ENCODE measurements at regions not wholly inside any gene's neighbourhood (a gene's known extent, or its start where the extent isn't known, plus 50 kb on each side); places are given as distances from the start of the nearest gene placed in this dataset.
"Not testable (repeated sequence)": the region's sequence is repeated elsewhere in the genome, so short reads cannot be mapped to it uniquely, and the experiment has no call there.

- TF ChIP-seq POLR2A (IDR thresholded peaks at IDR 0.05; ENCODE audit: low read length); GATA1 (IDR thresholded peaks at IDR 0.05; ENCODE audit: low read depth, low read length): not testable (repeated sequence)
Measured at GRCh38 chr5:43824325-43824964, 221.5 kb downstream of the NNT start.
